GM12892 (cell line): ENCODE measurements at regions not wholly inside any gene's neighbourhood (a gene's known extent, or its start where the extent isn't known, plus 50 kb on each side); places are given as distances from the start of the nearest gene placed in this dataset.

Source experiments
- POLR2A ChIP-seq: IDR thresholded peaks from 2 replicates; pipeline ENCODE4 v1.6.1; 2011; ENCODE audit warnings: low read depth, low read length, control low read depth
- POLR2AphosphoS5 ChIP-seq: IDR thresholded peaks from 2 replicates; pipeline ENCODE4 v1.6.1; 2011; ENCODE audit warnings: low read depth, low read length, control low read depth

- TF ChIP-seq POLR2A (no peak), POLR2AphosphoS5 (no peak)
Measured at GRCh38 chr7:19275000-19275399, 129.8 kb upstream of the FERD3L start.
